ENCODE measurements at regions not wholly inside any gene's neighbourhood (a gene's known extent, or its start where the extent isn't known, plus 50 kb on each side); places are given as distances from the start of the nearest gene placed in this dataset.

DNA sequence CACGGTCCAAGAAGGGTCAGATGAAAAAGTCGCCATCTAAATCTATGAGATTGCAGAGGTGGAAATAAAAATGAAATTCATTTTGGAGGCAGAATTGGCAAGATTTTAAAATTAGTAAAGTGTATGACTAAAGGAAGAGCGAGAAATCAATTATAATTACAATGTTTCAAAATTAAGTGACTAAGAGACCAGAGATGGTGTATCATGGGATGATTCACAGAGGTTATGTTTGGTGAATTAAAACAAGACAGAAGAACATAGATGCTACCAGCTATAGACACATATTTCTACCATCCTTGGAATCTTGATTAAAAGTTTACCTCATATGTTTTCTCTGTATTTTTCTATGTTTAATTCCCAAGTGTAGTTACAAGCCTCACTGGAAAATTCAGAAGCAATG, 308.9 kb upstream of the DNAJC19 start:
- Histone ChIP-seq H3K4me3 (ENCODE audit: low read length) (no peak overlapping the region), H4K20me1 (ENCODE audit: control insufficient read depth, insufficient read depth, low read depth, low read length) (no peaks in the 10 kb centered on the region), H3K4me1 (ENCODE audit: control insufficient read depth, low read length) (no peaks in the 10 kb centered on the region), H3K27me3 (ENCODE audit: control insufficient read depth, low read length) (no peaks in the 10 kb centered on the region), H3F3A (ENCODE audit: control insufficient read depth, insufficient read depth) (no peaks in the 10 kb centered on the region), H3K79me2 (ENCODE audit: control insufficient read depth, low read length) (no peaks in the 10 kb centered on the region), H3K9me3 (ENCODE audit: control insufficient read depth, insufficient read depth, low read length) (no peaks in the 10 kb centered on the region), H3K27ac (ENCODE audit: low read depth, low read length) (no peak overlapping the region), H3K9me2 (replicated peaks; ENCODE audit: control insufficient read depth, low read length) (no peaks in the 10 kb centered on the region), H3K4me2 (ENCODE audit: low read length) (no peak overlapping the region), H3K36me3 (ENCODE audit: control insufficient read depth, low read length) (no peaks in the 10 kb centered on the region)
- no peak for TF ChIP-seq EZH2phosphoT487 (IDR thresholded peaks at IDR 0.05; ENCODE audit: borderline replicate concordance, low read length)

DNA sequence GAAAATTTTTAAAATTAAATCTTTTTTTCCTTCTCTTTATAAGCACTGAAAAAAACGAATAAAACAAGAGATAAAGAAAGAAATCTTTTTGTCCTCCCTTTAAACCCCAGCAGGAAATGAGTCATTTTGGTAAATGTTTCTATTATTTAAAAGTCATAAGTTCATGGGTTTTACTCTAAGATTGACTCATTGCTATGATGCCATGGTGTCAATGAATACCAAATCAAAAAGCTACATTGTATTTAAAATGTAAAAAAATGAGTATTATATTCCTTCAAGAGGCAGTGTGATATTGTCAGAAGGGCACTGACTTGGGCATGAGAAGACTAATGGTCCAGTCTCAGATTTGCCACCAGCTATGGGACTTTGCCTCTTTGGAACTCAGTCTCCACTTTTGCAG, 303.4 kb upstream of the DNAJC19 start:
- Histone ChIP-seq H3K9me3 (ENCODE audit: control insufficient read depth, insufficient read depth, low read length) (no peaks in the 10 kb centered on the region), H3K79me2 (ENCODE audit: control insufficient read depth, low read length) (no peaks in the 10 kb centered on the region), H4K20me1 (ENCODE audit: control insufficient read depth, insufficient read depth, low read depth, low read length) (no peaks in the 10 kb centered on the region), H3F3A (ENCODE audit: control insufficient read depth, insufficient read depth) (no peaks in the 10 kb centered on the region), H3K27me3 (ENCODE audit: control insufficient read depth, low read length) (no peaks in the 10 kb centered on the region), H3K9me2 (replicated peaks; ENCODE audit: control insufficient read depth, low read length) (no peaks in the 10 kb centered on the region), H3K4me1 (ENCODE audit: control insufficient read depth, low read length) (no peaks in the 10 kb centered on the region), H3K4me3 (ENCODE audit: low read length) (no peak overlapping the region), H3K4me2 (ENCODE audit: low read length) (no peak overlapping the region), H3K27ac (ENCODE audit: low read depth, low read length) (no peak overlapping the region), H3K36me3 (ENCODE audit: control insufficient read depth, low read length) (no peaks in the 10 kb centered on the region)
- TF ChIP-seq EZH2phosphoT487 (IDR thresholded peaks at IDR 0.05; ENCODE audit: borderline replicate concordance, low read length): no peak
- TF ChIP-seq, protein P1, sequence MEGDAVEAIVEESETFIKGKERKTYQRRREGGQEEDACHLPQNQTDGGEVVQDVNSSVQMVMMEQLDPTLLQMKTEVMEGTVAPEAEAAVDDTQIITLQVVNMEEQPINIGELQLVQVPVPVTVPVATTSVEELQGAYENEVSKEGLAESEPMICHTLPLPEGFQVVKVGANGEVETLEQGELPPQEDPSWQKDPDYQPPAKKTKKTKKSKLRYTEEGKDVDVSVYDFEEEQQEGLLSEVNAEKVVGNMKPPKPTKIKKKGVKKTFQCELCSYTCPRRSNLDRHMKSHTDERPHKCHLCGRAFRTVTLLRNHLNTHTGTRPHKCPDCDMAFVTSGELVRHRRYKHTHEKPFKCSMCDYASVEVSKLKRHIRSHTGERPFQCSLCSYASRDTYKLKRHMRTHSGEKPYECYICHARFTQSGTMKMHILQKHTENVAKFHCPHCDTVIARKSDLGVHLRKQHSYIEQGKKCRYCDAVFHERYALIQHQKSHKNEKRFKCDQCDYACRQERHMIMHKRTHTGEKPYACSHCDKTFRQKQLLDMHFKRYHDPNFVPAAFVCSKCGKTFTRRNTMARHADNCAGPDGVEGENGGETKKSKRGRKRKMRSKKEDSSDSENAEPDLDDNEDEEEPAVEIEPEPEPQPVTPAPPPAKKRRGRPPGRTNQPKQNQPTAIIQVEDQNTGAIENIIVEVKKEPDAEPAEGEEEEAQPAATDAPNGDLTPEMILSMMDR (IDR thresholded peaks at IDR 0.05; ENCODE audit: low read depth, low read length, poor library complexity, severe bottlenecking): no peak

DNA sequence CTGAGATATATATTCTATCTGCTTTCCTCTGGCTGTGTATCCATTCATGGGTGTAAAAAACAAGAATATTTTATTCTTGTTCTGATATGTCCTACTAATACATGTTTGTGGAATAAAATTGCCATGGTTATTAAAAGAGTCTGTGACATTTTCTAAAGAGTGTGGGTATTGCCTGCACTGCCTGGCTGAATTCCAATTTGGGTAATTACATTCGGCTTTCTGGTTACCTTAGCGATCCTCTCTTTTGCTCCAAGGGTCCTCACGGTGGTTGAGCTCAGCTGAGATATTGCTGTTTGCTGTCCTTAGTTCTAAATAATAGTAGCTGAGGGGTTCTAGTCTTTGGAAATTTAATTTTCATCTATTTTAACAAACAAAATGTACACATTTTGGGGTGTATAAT, 301.4 kb upstream of the DNAJC19 start:
- Histone ChIP-seq H3K36me3 (ENCODE audit: control insufficient read depth, low read length) (no peaks in the 10 kb centered on the region), H3K9me2 (replicated peaks; ENCODE audit: control insufficient read depth, low read length) (no peaks in the 10 kb centered on the region), H3K4me1 (ENCODE audit: control insufficient read depth, low read length) (no peaks in the 10 kb centered on the region), H3F3A (ENCODE audit: control insufficient read depth, insufficient read depth) (no peaks in the 10 kb centered on the region), H3K4me3 (ENCODE audit: low read length) (no peak overlapping the region), H3K27me3 (ENCODE audit: control insufficient read depth, low read length) (no peaks in the 10 kb centered on the region), H3K4me2 (ENCODE audit: low read length) (no peak overlapping the region), H3K79me2 (ENCODE audit: control insufficient read depth, low read length) (no peaks in the 10 kb centered on the region), H3K9me3 (ENCODE audit: control insufficient read depth, insufficient read depth, low read length) (no peaks in the 10 kb centered on the region), H3K27ac (ENCODE audit: low read depth, low read length) (no peak overlapping the region), H4K20me1 (ENCODE audit: control insufficient read depth, insufficient read depth, low read depth, low read length) (no peaks in the 10 kb centered on the region)
- TF ChIP-seq, protein P1 (IDR thresholded peaks at IDR 0.05; ENCODE audit: low read depth, low read length, poor library complexity, severe bottlenecking): no peak
- no peak for TF ChIP-seq EZH2phosphoT487 (IDR thresholded peaks at IDR 0.05; ENCODE audit: borderline replicate concordance, low read length)

DNA sequence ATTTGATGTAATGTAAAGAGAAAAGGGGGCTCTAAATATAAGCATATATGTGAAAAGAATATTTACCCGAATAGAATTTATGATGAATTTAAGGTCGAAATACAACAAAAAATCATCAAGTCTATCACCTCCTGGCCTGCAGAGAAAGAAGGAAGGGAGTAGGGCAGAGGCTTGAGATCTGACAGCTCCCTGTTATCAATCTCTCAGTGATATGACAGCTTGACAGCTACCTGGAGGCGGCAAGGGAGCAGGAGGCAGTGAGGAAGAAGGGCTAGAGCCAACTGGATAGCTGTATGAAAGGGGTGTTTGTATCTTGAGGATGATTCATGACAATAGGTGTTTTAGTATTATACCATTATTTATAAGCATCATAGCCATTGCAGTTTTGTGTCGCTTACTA, 299.8 kb upstream of the DNAJC19 start:
- no peak overlapping the region for H3K27ac ChIP-seq (ENCODE audit: low read depth, low read length)
- no peak overlapping the region for H3K4me2 ChIP-seq (ENCODE audit: low read length)
- no peaks in the 10 kb centered on the region for H3K36me3 ChIP-seq (ENCODE audit: control insufficient read depth, low read length)
- TF ChIP-seq EZH2phosphoT487 (IDR thresholded peaks at IDR 0.05; ENCODE audit: borderline replicate concordance, low read length): no peak
- no peaks in the 10 kb centered on the region for H3K27me3 ChIP-seq (ENCODE audit: control insufficient read depth, low read length)
- H4K20me1 ChIP-seq (ENCODE audit: control insufficient read depth, insufficient read depth, low read depth, low read length): no peaks in the 10 kb centered on the region
- H3K9me2 ChIP-seq (replicated peaks; ENCODE audit: control insufficient read depth, low read length): no peaks in the 10 kb centered on the region
- no peaks in the 10 kb centered on the region for H3K79me2 ChIP-seq (ENCODE audit: control insufficient read depth, low read length)
- H3K4me1 ChIP-seq (ENCODE audit: control insufficient read depth, low read length): no peaks in the 10 kb centered on the region
- H3K9me3 ChIP-seq (ENCODE audit: control insufficient read depth, insufficient read depth, low read length): no peaks in the 10 kb centered on the region
- no peak overlapping the region for H3K4me3 ChIP-seq (ENCODE audit: low read length)
- H3F3A ChIP-seq (ENCODE audit: control insufficient read depth, insufficient read depth): no peaks in the 10 kb centered on the region
